Sciatic nerve (tissue), 2 donors: ENCODE measurements at regions not wholly inside any gene's neighbourhood (a gene's known extent, or its start where the extent isn't known, plus 50 kb on each side); places are given as distances from the start of the nearest gene placed in this dataset.

Source experiments
- ATAC-seq: fragments of 200-7000 bp; cut with Tn5 transposase; one replicate; pipeline ENCODE4 v1.9.1; 2020; ENCODE audit warnings: mild to moderate bottlenecking, moderate library complexity
- DNase-seq: peaks from one replicate; pipeline ENCODE4 v3.0.0-alpha.2; 2020; ENCODE audit warnings: low spot score
- intact Hi-C: fragments of 100-400 bp; cut with DNase I; formaldehyde crosslinking; loops from one replicate; pipeline ENCODE4 v1.14.2; 2022
- donor health status: DM: no; HTN: no; CAD: no.
- donor health status: DM: no; HTN: no; CAD: no.

GRCh38 chr5:93054424-93055163 is 526.4 kb downstream of the NR2F1-AS1 start:
- ATAC-seq: no peak
- DNase-seq: no peak
- intact Hi-C loops: no loop called here

DNA sequence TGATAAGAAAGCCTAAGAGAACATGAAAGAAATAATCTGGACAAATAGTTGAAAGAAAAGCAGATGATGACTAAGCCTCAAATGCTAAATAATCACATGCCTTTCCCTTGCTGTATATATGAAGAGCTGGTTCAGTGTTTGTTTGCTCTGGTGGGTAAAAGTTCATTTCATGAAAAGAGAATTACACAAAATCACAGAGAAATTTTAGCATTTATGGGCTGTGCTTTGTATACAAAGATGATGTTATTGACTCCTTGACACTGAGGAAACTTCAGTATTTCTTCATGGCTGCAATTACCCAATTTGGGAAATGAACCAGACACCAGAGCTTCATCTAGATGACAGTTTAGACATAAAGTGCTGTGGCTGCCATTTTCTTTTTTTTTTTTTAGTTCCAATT is 527.2 kb downstream of the NR2F1-AS1 start:
- intact Hi-C loops: no loop called here
- DNase-seq: no peak
- no peak for ATAC-seq

GRCh38 chr5:93048858-93049257 is 532.2 kb downstream of the NR2F1-AS1 start:
- ATAC-seq (no peak), DNase-seq (no peak)
- intact Hi-C loops: no loop called here

GRCh38 chr5:93044859-93045666 is 536.0 kb downstream of the NR2F1-AS1 start:
- intact Hi-C loops: no loop called here
- ATAC-seq: no peak

GRCh38 chr5:93039888-93040287 is 541.1 kb downstream of the NR2F1-AS1 start:
- no peak for ATAC-seq

More at GRCh38 chr5:93044859-93045666, 536.0 kb downstream of the NR2F1-AS1 start:
- DNase-seq: no peak

GRCh38 chr5:93034621-93035590 is 546.1 kb downstream of the NR2F1-AS1 start:
- no peak for ATAC-seq
- intact Hi-C loops: no loop called here
- DNase-seq: no peak

More at GRCh38 chr5:93039888-93040287, 541.1 kb downstream of the NR2F1-AS1 start:
- no peak for DNase-seq
- intact Hi-C loops: no loop called here

- DNase-seq (no peak), ATAC-seq (no peak)
- intact Hi-C loops: no loop called here
Measured at GRCh38 chr5:93022796-93023447, 558.1 kb downstream of the NR2F1-AS1 start.

- intact Hi-C loops: no loop called here
- ATAC-seq (no peak), DNase-seq (no peak)
Measured at GRCh38 chr5:93022211-93022610, 558.8 kb downstream of the NR2F1-AS1 start.

DNA sequence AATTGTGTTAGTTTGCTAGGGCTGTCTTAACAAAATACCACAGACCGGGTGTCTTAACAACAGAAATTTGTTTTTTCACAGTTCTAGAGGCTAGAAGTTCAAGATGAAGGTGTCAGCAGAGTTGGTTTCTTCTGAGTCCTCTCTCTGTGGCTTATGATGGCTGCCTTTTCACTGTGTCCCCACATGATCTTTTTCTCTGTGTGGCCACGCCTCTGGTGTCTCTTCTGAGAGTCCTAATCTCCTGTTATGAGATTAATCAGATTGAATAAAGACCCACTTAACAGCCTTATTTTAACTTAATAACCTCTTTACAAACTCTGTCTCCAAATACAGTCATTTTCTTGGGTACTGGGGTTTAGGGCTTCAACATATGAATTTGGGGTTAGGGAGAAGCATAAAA is 561.1 kb downstream of the NR2F1-AS1 start:
- DNase-seq: no peak
- intact Hi-C loops: no loop called here
- ATAC-seq: no peak

GRCh38 chr5:93018461-93018860 is 562.6 kb downstream of the NR2F1-AS1 start:
- DNase-seq: no peak
- intact Hi-C loops: no loop called here

GRCh38 chr5:93017849-93018248 is 563.2 kb downstream of the NR2F1-AS1 start:
- intact Hi-C loops: no loop called here
- DNase-seq (no peak), ATAC-seq (no peak)

More at GRCh38 chr5:93018461-93018860, 562.6 kb downstream of the NR2F1-AS1 start:
- ATAC-seq: no peak

GRCh38 chr5:93017376-93017775 is 563.6 kb downstream of the NR2F1-AS1 start:
- ATAC-seq: no peak

DNA sequence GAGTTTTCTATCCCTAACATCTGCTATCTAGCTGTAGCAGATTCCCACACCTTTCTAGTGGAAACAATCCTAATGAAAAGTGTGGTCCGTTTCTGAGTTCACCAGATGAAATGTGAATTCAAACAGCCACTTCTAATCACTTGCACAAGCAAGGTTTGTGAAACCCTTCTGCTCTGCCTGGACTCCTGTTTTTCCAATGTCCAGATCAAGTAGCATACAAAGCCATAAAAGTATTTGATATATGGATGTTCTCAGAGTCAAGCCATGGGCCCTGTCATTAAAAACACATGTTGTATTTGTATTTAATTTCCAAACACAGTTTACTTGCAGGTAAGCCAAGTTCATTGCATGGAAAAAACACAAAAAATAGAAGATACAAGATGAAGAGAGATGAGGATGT is 570.4 kb downstream of the NR2F1-AS1 start:
- intact Hi-C loops: no loop called here
- DNase-seq (no peak), ATAC-seq (no peak)

More at GRCh38 chr5:93017376-93017775, 563.6 kb downstream of the NR2F1-AS1 start:
- DNase-seq: no peak
- intact Hi-C loops: no loop called here

DNA sequence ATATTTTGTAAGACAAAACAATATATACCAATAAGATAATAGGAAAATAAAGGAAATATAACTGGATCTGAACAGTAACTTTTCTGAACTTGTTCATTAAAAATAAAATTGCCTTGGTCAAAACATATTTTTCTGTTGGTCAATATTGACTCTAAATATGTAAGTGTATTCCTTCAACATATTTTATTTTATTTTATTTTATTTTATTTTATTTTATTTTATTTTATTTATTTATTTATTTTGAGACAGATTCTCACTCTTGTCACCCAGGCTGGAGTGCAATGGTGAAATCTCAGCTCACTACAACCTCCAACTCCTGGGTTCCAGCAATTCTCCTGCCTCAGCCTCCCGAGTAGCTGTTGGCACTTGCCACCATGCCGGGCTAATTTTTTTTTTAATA is 571.0 kb downstream of the NR2F1-AS1 start:
- DNase-seq (no peak), ATAC-seq (no peak)
- intact Hi-C loops: no loop called here

DNA sequence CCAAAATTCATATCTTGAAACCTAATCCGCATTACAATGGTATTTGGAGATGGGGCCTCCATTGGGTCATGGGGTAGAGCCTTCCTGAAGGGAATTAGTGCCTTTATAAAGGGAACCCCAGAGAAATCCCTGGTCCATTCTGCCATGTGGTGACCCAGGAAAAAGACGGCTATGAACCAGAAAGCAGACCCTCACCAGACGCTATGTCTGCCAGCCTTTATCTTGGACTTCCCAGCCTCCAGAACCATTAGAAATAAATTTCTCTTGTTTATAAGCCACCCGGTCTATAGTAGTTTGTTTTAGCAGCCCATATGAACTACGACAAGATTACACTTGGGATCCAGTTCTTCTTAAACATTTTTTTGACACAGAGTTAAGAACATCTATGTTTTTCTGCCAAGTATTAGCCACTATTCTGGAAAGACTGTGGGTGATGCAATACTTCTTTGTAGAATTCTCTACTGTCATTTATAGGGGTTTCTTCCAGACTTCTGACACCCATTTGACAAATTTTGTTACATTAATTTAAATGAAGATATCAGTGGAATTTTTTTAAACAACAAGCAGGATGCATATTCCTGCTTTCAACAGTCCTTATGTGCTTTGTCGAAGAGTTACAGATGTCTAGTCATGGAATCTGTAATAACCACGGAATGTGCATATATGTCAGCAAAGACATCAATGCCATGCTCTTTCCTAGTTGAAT is 572.4 kb downstream of the NR2F1-AS1 start:
- ATAC-seq (no peak), DNase-seq (no peak)
- intact Hi-C loops: no loop called here

- DNase-seq (no peak), ATAC-seq (no peak)
- intact Hi-C loops: no loop called here
Measured at GRCh38 chr5:93006915-93007314, 574.1 kb downstream of the NR2F1-AS1 start.

DNA sequence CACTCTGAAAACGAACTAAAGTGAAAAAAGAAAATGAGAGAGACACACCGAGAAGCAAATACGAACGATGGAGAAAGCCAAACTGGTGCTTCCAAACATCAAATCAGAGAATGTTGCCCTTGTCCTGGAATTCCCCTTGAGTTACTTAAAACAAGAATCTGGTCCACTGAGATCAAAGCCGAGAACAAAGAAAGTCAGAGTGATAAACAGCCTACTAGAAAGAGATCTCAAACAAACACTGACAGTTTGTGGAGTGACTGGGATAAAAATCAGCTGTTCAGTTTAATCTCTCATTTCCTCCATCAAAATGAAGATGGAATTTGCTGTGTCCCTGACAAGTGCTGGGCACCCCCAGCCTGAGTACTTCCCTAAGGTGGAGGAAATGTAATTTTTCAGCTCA is 582.6 kb downstream of the NR2F1-AS1 start:
- intact Hi-C loops: no loop called here
- DNase-seq (no peak), ATAC-seq (no peak)

- intact Hi-C loops: no loop called here
- ATAC-seq: no peak
- DNase-seq: no peak
Measured at GRCh38 chr5:92994392-92994791, 586.6 kb downstream of the NR2F1-AS1 start.
